ENCODE measurements at regions not wholly inside any gene's neighbourhood (a gene's known extent, or its start where the extent isn't known, plus 50 kb on each side); places are given as distances from the start of the nearest gene placed in this dataset.

GRCh38 chr2:13877571-13877970 is 754.9 kb upstream of the LRATD1 start:
- Histone ChIP-seq H3K4me2 (ENCODE audit: insufficient read depth, insufficient read length, low read length) (no peak overlapping the region), H3K27me3 (ENCODE audit: insufficient read depth, low read length) (no peaks in the 10 kb centered on the region), H4K91ac (ENCODE audit: insufficient read length, low read depth, low read length) (no peak overlapping the region), H2BK12ac (ENCODE audit: insufficient read length, low read depth, low read length) (no peak overlapping the region), H3K18ac (ENCODE audit: insufficient read length, low read depth, low read length) (no peak overlapping the region), H4K5ac (ENCODE audit: insufficient read length, low read depth, low read length) (no peak overlapping the region), H3K9ac (ENCODE audit: extremely low read depth, insufficient read length, low read length) (no peak overlapping the region), H3K4me1 (ENCODE audit: insufficient read depth, low read length) (no peaks in the 10 kb centered on the region), H3K4ac (ENCODE audit: low read depth, low read length) (no peak overlapping the region), H3K23me2 (ENCODE audit: insufficient read length, low read depth, low read length, poor library complexity, severe bottlenecking) (no peaks in the 10 kb centered on the region), H2BK15ac (ENCODE audit: low read depth, low read length) (no peak overlapping the region), H3K79me1 (ENCODE audit: insufficient read depth, low read depth, low read length, poor library complexity, severe bottlenecking) (no peaks in the 10 kb centered on the region), H2BK120ac (ENCODE audit: low read depth, low read length, poor library complexity, severe bottlenecking) (no peak overlapping the region), H3T11ph (ENCODE audit: low read length) (no peak overlapping the region), H2AFZ (ENCODE audit: low read length) (no peak overlapping the region), H4K8ac (replicated peaks; ENCODE audit: insufficient read length, low read depth, low read length) (no peak overlapping the region), H3K9me3 (ENCODE audit: control insufficient read depth, low read depth, low read length) (no peaks in the 10 kb centered on the region), H2BK5ac (ENCODE audit: insufficient read length, low read length) (no peak overlapping the region), H3K56ac (ENCODE audit: insufficient read length, low read depth, low read length) (no peak overlapping the region), H3K23ac (ENCODE audit: insufficient read length, low read depth, low read length) (no peak overlapping the region), H2AK5ac (ENCODE audit: insufficient read length, low read length) (no peak overlapping the region), H4K20me1 (ENCODE audit: control insufficient read depth, insufficient read depth, insufficient read length) (no peaks in the 10 kb centered on the region), H2BK20ac (ENCODE audit: low read depth, low read length, poor library complexity, severe bottlenecking) (no peak overlapping the region), H3K27ac (ENCODE audit: insufficient read length, low read depth, low read length) (no peak overlapping the region), H3K14ac (ENCODE audit: insufficient read depth, low read length) (no peak overlapping the region), H3K79me2 (ENCODE audit: insufficient read depth, low read length) (no peaks in the 10 kb centered on the region)
- WGBS (ENCODE audit: extremely low coverage, insufficient read length, low lambda C conversion rate): no CpG with 5 or more reads among the region's 2 CpGs
- no peak overlapping the region for H3K4me3 Mint-ChIP-seq
- TF ChIP-seq CTCF (conservative IDR thresholded peaks at IDR 0.05): no peak
- H3K27ac Mint-ChIP-seq: no peak overlapping the region
- H3K27me3 Mint-ChIP-seq (ENCODE audit: low read depth): no peaks in the 10 kb centered on the region; the same call in 1 of the 2 replicates
- no peak for DNase-seq
- H3K9me3 Mint-ChIP-seq: no peaks in the 10 kb centered on the region
- no peaks in the 10 kb centered on the region for H3K36me3 Mint-ChIP-seq (ENCODE audit: insufficient read depth in 1 of 3, low read depth in 3 of 3)
- H3K4me1 Mint-ChIP-seq: no peaks in the 10 kb centered on the region
